Stimulated activated CD4-positive, alpha-beta T cell treated with anti-CD3 and anti-CD28 coated beads, TNF-alpha, amount 100 ng/mL, for 48 hours (primary cell): ENCODE measurements at regions not wholly inside any gene's neighbourhood (a gene's known extent, or its start where the extent isn't known, plus 50 kb on each side); places are given as distances from the start of the nearest gene placed in this dataset.

Experiments
- DNase-seq, 3 donors: peaks; one replicate each; pipeline ENCODE4 v3.0.0-alpha.2; 2020; ENCODE audit warnings: low read depth in 3 of 3

DNA sequence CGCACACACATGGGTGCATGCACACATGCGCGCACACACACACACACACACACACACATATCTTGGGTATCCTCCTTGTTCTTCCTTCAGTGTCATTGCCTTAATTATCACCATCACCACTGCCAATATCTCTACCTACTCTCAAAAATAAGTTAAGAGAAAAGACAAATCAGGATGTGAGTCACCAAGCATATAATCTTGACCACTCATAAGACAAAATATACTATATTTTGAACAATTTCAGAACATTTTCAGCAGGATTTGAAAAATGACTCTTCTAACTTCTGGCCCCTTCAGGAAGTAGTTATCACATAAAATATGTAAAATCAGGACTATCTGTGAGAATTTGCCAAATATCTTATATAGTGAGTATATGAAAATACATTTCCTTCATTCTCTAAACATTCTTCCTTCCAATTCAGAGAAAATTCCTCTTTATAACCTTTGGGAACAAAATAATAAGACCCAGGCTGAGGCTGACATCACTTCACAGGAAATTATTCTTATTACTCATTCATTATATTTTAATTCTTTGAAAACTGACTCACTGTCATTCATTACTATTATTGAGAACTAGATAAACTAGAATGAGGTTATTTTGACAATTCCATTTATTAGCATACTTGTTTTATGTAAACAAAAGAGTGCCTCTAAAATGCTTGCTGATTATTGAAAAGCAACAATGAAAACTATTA lies 772.0 kb upstream of the ACO1 start:
- DNase-seq, result no peak

DNA sequence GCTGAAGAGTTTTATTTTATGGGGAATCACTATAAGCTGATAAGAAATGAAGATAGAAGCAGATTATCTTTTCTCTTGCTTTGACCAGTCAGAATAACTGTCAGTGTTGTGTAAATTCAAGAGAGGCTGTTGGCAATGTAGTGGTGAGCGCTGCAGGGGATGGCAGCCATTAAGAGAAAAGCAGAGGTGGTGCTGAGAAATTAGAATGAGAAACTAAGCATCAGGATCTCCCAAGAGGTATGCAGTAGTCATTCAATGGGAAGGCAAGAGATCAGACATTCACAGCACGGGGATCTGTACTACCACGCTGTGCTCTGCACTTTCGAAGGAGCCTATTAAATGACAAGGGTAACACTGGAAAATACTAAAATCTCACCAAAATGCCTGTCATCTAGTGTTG lies 768.5 kb upstream of the ACO1 start:
- no peak for DNase-seq

DNA sequence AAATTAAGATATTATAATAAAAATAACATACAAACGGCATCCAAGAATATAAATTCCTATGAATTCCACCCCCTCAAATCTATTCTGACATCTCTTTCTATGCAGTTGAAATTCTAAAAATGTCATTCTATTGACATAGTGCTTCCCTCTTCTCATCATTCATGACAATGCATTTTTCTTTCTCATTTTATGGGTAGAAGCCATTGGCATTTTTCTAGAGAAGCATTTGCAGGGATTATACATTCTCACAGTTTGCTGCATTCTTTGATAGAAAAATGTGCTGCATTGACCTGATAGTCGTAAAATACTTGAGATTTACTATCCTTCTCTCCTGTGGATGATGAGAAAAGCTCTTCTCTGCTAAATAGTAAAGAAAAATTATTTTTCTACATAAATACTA lies 760.9 kb upstream of the ACO1 start:
- DNase-seq, result no peak

DNA sequence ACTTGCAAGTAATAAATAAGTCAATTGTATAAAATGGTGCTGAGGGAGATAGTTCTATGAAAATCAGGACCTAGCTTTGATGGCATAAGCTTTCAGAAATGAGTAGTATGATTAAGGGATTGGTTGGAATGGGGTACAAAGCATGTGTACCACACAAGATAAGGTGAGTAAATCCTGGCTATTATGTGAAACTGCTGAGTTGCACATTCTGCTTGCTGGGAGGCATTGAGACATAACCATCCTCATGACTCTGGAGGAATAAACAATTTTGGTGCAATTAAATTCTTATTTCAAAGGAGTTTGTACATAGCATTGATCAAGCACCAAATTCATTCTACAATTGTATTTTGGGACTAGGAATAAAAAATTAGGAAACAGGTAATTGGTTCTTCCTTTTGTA lies 755.2 kb upstream of the ACO1 start:
- no peak for DNase-seq

DNA sequence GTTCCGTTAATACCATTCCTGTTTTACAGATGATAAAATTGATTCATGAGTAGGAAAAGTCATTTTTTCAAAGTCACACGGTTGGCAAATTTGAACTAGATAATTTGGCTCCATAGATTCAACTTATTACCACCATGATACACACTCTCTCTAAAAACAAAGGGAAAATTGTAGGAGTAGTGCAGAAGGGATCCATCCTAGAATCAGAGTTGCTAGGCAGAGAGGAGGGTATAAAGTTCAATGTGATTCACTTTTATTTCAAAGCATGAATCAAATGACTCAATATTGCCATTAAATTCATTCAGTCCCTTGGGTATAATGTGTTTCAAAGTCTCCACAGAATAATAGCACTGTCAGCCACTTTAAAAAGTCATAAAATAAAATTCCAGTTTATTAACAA lies 747.2 kb upstream of the ACO1 start:
- DNase-seq, result no peak

DNA sequence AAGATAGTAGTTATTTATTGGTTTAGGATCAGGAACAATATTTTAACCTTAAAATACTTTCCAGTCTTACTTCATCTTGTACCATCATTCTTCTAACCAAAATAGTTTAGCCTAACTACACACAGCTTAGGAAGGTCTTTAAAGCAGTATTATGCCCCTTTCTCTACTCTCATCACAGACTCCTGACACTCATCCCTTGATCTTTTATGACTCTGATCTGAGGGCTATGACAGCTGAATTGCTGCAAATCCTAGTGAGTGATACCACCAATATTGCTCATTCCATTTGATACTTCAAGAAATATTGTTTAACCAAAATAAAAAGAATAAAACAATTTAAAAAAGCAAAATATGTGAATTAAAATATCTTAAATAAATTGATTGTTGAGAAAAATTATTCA lies 746.6 kb upstream of the ACO1 start:
- no peak for DNase-seq

DNA sequence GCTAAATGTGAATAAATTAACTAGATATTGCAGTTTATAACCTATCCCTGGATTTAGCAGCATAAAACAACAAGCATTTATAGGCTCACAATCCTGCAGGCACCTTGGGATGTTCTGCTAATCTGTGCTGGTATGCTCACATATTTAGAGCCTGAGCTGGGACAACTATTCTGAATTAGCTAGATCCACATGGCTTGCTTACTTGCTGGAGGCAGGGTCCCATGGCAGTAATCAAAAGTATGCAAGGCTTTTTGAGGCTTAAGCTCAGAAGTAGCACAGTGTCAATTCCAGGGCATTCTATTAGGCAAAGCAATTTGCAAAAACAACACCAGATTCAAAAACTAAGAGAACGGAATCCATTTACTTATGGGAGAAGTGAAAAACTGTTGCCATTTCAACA lies 745.0 kb upstream of the ACO1 start:
- no peak for DNase-seq

DNA sequence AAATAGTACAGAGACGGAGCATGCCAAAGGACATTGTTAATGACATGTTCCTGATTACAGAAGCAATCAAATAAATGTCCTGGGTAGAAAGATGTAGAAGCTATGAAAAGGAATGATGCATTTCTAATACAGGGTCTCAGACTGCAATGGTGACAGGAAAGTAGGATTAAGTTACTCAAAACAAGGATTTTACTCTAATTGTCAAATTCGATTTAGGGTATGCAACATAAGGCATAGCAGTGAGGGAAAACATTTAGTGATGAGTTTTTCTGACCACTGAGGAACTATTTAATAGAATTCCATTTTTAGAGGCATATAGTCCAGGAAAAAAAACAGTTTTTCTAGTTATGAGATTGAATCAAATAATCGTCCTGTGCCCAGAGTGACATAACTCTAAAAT lies 715.1 kb upstream of the ACO1 start:
- no peak for DNase-seq

DNA sequence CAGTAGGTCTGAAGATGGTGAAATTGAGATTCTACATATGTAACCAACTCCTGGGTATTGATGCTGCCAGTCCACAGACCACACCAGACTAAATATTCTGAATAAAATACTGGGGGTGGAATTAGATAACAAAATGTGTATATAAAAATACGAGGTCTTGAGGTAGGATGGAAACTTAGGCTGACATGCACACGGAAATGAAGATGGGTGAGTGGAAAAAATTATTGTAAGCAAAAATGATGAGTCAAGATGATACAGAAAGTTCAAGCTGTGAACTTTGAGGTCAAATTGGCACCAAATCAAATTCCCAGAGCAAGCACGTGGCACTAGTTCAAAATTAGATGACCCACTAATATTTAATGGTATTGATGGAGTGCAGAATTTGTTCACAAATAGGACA lies 713.4 kb upstream of the ACO1 start:
- DNase-seq, result no peak

DNA sequence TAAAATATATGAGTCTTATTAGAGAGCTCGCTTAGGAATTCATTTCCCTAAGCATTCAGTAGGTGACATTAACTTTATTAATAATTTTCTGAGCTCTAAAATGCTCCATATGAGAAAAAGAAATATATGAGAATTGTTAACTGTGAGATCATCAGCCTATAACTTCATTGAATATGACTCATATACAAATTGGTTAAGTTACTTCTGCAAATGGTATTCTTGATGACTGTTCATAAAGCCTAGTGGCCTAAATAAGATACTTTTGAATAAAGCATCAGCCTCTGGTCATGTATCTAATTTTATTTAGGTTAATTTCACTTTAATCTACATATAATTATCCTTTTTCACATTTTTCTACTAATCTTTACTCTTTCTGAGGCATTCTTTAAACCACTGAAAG lies 710.2 kb upstream of the ACO1 start:
- DNase-seq, result no peak

DNA sequence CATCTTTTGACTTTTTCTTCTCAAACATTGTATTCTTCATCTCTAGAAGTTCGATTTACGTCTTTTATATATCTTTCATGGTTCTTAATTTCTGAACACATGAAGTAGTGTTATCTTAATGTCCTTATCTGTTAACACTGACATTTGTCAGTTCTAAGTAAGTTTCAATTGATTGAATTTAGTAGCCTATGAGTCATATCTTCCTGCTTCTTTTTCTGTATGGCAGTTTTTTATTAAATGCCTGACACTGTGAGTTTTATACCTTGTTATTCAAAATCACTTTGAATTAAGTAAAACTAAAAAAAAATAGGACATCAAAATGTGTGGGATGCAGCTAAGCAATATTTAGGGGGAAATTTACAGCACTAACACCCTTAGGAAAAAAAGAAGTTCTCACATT lies 707.0 kb upstream of the ACO1 start:
- no peak for DNase-seq

DNA sequence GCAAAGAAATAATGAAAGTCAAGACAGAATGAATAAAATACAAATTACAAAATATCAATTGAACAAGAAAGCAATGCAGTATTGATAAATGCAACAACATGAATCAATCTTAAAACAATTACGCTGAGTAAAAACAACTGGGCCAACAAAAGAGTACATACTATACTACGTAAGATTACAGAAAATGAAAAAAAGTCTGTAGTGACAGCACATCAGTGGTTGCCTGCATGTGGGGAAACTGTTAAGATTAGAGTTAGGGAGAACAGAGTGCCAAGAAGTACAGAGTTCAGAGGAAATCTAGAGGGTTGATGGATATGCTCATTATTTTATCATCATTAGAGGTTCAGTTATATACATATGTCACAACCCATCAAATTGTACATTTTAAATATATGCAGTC lies 706.6 kb upstream of the ACO1 start:
- DNase-seq, result no peak

DNA sequence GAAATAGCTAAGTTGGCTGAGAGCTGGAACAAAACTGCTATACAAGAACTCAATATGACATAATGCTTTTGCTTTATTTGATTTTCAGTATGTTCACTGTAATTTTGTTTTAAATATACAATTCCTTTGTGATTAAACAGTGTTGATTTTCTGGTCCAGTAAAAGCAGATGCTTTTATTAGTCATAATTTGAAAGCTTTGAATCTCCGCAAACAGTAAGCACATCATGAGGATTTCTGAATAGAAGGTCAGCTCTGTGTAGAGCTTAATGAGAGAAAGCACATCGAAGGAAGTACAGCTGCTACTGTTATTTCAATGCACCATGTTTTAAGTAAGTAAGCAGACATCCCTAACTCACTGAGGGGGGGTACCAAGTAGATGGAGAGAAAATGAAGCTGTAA lies 701.3 kb upstream of the ACO1 start:
- no peak for DNase-seq

DNA sequence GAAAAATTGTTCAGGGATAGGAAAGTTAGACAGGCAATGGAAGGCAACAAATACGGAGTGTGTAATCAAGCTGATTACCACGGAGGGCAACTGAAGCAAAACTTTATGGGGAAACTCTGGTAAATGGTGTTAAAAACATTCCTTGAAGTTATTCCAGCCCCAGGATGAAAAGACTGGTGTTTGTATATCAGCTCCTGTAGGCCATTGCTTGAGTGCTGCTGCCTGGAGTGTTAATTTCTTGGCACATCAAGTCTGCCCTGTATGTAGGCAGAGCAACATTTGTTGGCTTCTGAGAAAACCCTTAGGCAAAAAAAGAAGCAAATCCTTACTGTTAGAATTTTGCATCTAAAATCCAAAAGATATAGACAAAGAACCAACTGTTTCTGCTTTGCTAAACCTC lies 686.5 kb upstream of the ACO1 start:
- DNase-seq, result no peak

DNA sequence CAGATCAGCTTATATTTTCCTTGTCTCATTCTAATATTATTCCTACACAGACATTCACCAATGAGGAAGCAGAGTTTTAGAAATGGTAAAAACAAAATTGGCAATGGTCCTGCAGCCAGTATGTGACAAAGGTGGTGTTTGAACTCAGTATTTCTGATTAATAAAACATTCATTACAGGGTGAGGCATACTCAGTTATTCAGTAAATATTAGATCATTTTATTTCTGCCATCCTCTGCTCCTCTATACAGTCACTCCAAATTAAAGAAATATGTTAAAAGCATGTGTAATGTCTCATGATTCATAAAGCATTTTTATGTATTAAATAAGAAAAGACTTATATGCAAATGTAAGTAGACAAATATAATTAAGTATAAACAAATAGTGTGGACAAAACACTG lies 684.6 kb upstream of the ACO1 start:
- no peak for DNase-seq

DNA sequence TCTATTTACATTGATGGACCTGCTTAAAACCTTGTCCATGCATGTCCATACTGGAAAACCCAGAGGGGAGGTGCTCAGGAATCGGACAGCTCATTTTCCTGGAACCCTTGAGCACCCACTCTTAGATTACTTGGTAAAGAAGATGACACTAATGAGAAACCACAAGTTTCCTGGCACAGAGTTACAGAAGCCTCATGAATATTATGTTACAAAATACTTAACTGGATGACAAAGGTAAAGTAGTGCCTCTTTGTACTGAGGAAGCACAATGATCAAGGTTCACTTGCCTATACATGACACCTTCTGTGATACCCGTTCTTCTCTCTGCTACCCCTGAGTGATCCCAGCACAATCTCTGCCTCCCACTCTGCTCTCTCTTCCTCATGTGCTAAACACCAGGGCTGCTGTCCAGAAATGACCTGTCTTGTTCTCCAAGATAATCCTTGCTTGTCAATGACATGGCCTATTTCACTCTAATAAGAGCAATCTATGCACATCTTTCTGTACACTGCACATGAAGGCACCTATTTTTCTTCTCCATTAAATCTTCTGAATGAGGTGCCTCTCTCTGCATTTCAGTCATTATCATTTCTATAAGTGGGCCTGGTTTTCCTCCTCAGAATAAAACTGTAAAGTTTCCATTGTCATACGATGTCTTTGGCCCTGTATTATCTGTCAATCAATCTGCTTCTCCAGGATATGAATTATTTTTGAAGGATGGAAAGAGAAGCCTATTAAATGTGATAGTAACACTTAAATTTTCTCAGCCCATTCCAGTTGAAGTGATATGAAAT lies 684.0 kb upstream of the ACO1 start:
- no peak for DNase-seq

DNA sequence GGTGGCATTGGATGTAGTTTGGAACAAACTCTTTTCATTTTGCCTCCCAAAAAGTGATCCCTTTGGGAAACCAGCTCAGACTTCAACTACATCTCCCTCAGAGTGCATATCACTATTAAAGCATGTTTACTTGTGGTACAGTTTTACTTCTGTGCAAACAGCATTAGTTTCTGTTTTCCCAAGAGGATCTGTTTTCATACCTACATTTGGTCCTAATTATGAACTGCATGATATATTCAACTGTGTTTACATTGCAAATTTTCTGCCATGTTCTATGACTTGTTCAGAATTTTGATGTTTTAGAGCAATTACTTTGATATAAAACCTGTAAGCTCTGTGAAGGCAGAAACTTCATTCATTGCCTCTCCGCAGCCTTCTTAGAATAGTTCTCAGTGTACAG lies 681.5 kb upstream of the ACO1 start:
- DNase-seq, result no peak

DNA sequence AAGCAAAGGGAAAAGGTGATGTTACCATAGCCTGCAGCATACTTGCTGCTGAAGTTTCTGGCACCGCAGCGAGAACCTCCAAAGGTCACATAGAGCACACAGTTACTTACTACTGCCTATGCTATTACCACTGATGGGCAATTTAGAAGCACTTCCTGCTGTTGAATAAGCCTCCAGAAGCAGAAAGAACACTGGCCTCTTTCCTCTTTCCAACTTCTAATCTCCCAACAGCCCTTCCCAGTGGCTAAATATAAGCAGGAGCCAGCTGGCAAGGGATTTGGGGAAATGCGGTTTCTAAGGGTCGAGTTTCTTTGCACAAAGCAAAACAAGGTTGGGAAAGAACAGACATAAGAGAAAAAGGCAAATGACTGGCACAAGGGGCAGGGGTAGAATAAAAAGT lies 669.2 kb upstream of the ACO1 start:
- no peak for DNase-seq

DNA sequence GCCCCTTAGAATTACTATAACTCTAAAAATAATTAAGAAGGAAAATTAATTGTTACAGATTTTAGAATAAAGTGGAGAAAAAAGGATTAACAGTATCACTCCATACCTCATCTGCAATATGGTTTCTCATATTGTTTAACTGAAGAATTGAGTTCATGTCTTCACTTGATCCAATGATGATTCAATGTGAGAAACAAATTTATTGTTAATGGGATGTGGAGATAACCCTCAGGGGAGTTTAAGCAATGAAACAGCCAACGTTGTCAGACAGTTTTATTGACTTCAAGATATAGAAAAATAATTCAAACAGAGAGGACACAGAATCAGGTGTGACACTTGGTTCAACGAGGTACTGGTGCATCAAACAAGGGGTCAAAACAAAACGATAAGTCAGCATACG lies 665.2 kb upstream of the ACO1 start:
- DNase-seq, result no peak

DNA sequence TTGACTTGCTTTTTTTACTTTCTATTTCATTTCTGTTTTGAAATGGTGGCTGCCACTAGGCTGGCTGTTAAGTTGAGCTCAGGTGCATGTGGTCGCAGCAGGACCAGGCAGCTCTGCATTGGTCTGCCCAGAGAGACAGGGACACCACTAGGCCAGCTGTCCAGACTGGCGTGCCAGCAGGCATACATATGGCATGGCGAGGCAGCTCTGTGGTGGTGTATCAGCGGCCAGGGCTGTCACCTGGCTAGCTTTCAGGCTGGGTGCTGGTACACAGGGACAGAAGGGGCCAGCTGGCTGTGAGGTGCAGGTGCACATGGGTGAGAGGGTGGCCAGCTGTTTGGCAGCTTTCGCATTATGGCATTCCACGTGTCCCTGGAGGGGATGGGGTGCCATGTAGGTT lies 654.0 kb upstream of the ACO1 start:
- no peak for DNase-seq

DNA sequence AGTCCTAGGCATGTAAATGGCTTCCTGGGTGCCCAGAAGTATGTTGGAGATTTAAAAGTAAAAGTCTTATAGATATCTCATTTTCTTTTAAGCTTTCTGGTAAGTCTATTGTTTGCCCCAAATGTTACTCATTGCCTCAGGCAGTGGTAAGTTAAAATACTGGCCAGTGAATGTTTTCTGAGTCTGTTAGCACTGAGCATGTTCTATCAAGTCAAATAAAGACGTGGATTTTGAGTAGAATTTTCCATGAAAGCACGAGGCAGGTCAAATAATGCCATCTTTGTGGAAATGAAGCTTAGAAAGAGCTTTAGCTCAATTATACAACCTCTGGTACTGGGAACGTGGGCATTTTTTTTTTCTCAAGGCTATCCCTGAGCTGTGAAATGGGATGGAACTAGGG lies 651.3 kb upstream of the ACO1 start:
- no peak for DNase-seq

DNA sequence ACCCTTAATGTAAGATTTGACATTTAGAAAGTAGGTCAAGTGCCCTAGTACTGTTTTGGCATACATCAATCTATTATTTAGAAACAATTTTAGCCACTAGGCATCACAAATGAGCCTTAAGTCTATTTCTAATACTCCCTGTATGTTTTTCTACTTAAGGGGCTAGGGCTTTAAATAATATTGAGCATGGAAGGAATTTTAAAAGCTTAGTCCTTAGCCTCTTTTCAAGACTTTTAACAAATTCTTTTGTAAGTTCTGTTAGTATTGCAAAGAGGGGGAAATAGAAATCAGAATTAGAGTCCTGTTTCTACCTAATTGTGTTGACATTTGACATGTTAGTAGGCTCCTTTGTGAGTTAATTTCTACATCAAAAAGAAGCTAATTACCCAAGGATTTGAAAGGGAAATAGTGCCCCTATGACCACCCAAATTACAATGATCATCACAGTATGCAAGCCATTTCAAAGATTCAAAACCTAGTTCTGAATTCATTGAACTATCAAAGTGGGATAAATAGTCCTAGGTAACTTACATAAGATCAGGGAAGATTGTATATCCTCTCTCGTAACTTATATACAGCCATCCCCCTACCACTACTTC lies 647.8 kb upstream of the ACO1 start:
- DNase-seq, result no peak

DNA sequence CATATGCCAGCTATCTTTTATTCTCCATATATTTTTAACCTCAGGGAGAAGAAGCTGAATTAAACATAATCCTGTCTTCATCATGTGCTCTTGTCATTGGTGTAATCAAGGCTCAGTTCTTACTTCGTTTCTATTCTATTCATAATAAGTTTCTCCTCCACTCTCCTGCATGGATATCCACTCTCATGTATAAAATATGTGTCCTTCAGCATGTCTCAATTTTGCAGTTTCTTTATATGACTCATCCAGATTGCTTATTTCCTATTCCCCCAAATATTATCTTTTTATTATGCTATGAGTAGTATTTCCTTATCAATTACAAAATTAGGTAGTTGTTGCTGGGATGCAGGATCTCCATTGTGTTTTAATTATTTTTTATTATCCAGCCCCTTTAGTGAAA lies 643.7 kb upstream of the ACO1 start:
- DNase-seq, result no peak
